OCI-LY7 (cell line): ENCODE measurements at regions not wholly inside any gene's neighbourhood (a gene's known extent, or its start where the extent isn't known, plus 50 kb on each side); places are given as distances from the start of the nearest gene placed in this dataset.
"Not testable (repeated sequence)": the region's sequence is repeated elsewhere in the genome, so short reads cannot be mapped to it uniquely, and the experiment has no call there.

Experiments
- BruUV-seq: library from RNA; stranded (reverse); fragments of 400-500 nt; replicated peaks from 2 replicates; lab custom pipeline; 2021; lab: Mats Ljungman, UMichigan
- CTCF ChIA-PET: fragments of 300-600 bp; sonication (Branson Sonifier 250); formaldehyde crosslinking; loops from one replicate; lab custom pipeline; 2022; ENCODE audit warnings: antibody characterized with exemption; ENCODE audit not compliant: unreplicated experiment; lab: Charles Lee
- POLR2A ChIA-PET: fragments of 300-600 bp; sonication (Branson Sonifier 250); formaldehyde crosslinking; loops from one replicate; lab custom pipeline; 2022; ENCODE audit warnings: antibody characterized with exemption; lab: Charles Lee
- DNase-seq: peaks from one replicate; pipeline ENCODE4 v3.0.0-alpha.2; 2015; ENCODE audit warnings: low spot score
- H2AFZ ChIP-seq: fragments of 200-600 bp; sonication (generic), shearing (Covaris generic); 2 replicates; pipeline ENCODE4 v1.6.1; 2014; ENCODE audit warnings: mild to moderate bottlenecking, antibody characterized with exemption, low read length, moderate library complexity
- H3K27ac ChIP-seq: fragments of 200-600 bp; sonication (generic); 2 replicates; pipeline ENCODE4 v1.5.1; 2014; ENCODE audit warnings: mixed run types, low read depth, mild to moderate bottlenecking, moderate library complexity, low read length, inconsistent platforms; ENCODE audit not compliant: poor library complexity, severe bottlenecking
- H3K36me3 ChIP-seq: fragments of 200-600 bp; sonication (generic); 2 replicates; pipeline ENCODE4 v1.6.1; 2014; ENCODE audit warnings: mild to moderate bottlenecking, antibody characterized with exemption, low read length, moderate library complexity, mixed read lengths; ENCODE audit not compliant: insufficient read depth
- H3K4me1 ChIP-seq: fragments of 200-600 bp; sonication (generic); 2 replicates; pipeline ENCODE4 v1.5.1; 2014; ENCODE audit warnings: mild to moderate bottlenecking, low read length; ENCODE audit not compliant: insufficient read depth, poor library complexity, severe bottlenecking
- H3K4me2 ChIP-seq: fragments of 200-600 bp; sonication (generic); 2 replicates; pipeline ENCODE4 v1.6.1; 2014; ENCODE audit warnings: mild to moderate bottlenecking, low read length
- H3K4me3 ChIP-seq: fragments of 200-600 bp; sonication (generic); 2 replicates; pipeline ENCODE4 v1.5.1; 2014; ENCODE audit warnings: mild to moderate bottlenecking, low read depth, low read length; ENCODE audit not compliant: poor library complexity, severe bottlenecking
- H3K79me2 ChIP-seq: fragments of 200-600 bp; sonication (generic); 2 replicates; pipeline ENCODE4 v1.6.1; 2016; ENCODE audit warnings: low read depth, mild to moderate bottlenecking, low read length, moderate library complexity, mixed read lengths; ENCODE audit not compliant: insufficient read depth
- H3K9me2 ChIP-seq: fragments of 200-600 bp; sonication (generic); 2 replicates; pipeline ENCODE4 v1.6.1; 2016; ENCODE audit warnings: mild to moderate bottlenecking, low read length, mixed read lengths; ENCODE audit not compliant: insufficient read depth
- H3K9me3 ChIP-seq: fragments of 200-600 bp; sonication (generic); 2 replicates; pipeline ENCODE4 v1.6.1; 2014; ENCODE audit warnings: mild to moderate bottlenecking, mixed run types, low read length, mixed read lengths
- H4K20me1 ChIP-seq: fragments of 200-600 bp; sonication (generic); 2 replicates; pipeline ENCODE4 v1.6.1; 2014; ENCODE audit warnings: mild to moderate bottlenecking, antibody characterized with exemption, low read length, moderate library complexity, mixed read lengths; ENCODE audit not compliant: insufficient read depth
- EZH2phosphoT487 ChIP-seq: fragments of 200-600 bp; sonication (generic); IDR thresholded peaks from 2 replicates; pipeline ENCODE4 v1.6.1; 2018; ENCODE audit warnings: low read depth, borderline replicate concordance, mild to moderate bottlenecking, mixed run types, antibody characterized with exemption, low read length, moderate library complexity, mixed read lengths
- intact Hi-C: fragments of 100-400 bp; cut with micrococcal nuclease; formaldehyde crosslinking; loops from one replicate; pipeline ENCODE4 v1.10.0; 2022; ENCODE audit not compliant: unreplicated experiment
- TF ChIP-seq, protein P1 (sequence below): fragments of 200-600 bp; sonication (generic); conservative IDR thresholded peaks from 2 replicates; pipeline ENCODE4 v1.5.1; 2014; ENCODE audit warnings: mild to moderate bottlenecking, antibody characterized with exemption, low read length, moderate library complexity, mixed read lengths

DNA sequence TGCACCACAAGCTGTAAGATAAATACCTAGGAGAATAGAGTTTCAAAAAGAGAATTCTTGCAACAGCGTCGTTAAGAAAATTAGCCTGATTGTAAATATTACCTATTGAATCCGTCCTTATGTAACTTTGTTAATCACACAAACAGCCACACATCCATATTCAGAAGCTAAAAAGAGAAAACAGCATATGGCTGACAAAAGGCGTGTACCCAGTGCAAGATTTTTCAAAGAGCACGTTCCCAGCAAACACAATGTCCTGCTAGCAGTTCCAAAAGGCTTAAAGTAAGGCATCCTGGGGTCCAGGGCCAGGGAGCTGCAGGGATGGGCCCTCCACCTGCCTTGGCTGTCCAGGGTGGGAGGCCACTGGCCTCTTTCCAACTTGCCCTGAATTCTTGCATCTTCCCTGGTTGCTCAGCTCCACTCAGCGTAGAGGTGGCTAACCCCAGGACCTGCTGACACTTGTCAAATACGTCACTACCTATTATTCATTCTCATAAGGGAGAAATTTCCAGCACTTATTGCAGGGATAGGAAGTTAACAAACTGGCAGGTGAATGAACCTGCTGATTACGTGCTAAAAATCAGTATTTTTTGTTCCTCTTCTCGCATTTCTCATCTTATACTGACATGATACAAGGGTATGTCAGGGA lies 102.1 kb upstream of the NEDD4L start:
- Histone ChIP-seq H3K4me2 (no peak overlapping the region), H4K20me1 (no peaks in the 10 kb centered on the region), H2AFZ (no peak overlapping the region), H3K9me3 (no peaks in the 10 kb centered on the region), H3K9me2 (no peaks in the 10 kb centered on the region), H3K4me1 (no peaks in the 10 kb centered on the region), H3K27ac (no peak overlapping the region), H3K4me3 (no peak overlapping the region), H3K36me3 (no peaks in the 10 kb centered on the region), H3K79me2 (no peaks in the 10 kb centered on the region)
- ChIA-PET CTCF (no interaction called here), POLR2A (no interaction called here)
- intact Hi-C loops = no loop called here
- no peak for DNase-seq
- TF ChIP-seq EZH2phosphoT487 = no peak
- TF ChIP-seq, protein P1, sequence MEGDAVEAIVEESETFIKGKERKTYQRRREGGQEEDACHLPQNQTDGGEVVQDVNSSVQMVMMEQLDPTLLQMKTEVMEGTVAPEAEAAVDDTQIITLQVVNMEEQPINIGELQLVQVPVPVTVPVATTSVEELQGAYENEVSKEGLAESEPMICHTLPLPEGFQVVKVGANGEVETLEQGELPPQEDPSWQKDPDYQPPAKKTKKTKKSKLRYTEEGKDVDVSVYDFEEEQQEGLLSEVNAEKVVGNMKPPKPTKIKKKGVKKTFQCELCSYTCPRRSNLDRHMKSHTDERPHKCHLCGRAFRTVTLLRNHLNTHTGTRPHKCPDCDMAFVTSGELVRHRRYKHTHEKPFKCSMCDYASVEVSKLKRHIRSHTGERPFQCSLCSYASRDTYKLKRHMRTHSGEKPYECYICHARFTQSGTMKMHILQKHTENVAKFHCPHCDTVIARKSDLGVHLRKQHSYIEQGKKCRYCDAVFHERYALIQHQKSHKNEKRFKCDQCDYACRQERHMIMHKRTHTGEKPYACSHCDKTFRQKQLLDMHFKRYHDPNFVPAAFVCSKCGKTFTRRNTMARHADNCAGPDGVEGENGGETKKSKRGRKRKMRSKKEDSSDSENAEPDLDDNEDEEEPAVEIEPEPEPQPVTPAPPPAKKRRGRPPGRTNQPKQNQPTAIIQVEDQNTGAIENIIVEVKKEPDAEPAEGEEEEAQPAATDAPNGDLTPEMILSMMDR = no peak
- BruUV-seq = no TSS peak

DNA sequence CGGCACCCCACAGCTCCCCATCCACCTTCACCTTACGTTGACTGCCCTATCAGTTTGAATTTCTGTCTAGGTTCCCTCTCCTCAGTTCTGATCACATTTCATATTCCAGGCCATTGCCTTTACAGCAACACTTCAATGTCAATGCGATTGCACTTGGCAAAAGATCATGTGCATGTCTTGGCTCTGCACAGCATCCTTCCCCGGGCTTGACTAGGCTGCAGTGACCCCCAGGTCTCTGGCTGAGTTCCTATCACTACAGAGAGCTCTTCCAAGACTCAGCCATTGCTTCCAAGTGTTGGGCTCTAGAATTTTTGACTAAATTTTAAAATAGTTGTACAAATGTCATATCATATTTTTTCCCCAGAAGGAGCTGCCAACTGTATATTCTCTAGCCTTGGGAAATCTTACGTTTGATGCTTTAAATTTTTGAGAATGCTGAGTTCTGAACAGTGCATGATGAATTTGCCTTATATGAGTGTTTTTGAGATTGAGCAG lies 103.8 kb upstream of the NEDD4L start:
- Histone ChIP-seq H3K4me3 (no peak overlapping the region), H3K27ac (no peak overlapping the region), H3K4me2 (no peak overlapping the region), H3K36me3 (no peaks in the 10 kb centered on the region), H3K9me3 (no peaks in the 10 kb centered on the region), H2AFZ (no peak overlapping the region), H3K9me2 (no peaks in the 10 kb centered on the region), H4K20me1 (no peaks in the 10 kb centered on the region), H3K4me1 (no peaks in the 10 kb centered on the region), H3K79me2 (no peaks in the 10 kb centered on the region)
- no peak for DNase-seq
- BruUV-seq = no TSS peak
- POLR2A ChIA-PET = no interaction called here
- intact Hi-C loops = no loop called here
- CTCF ChIA-PET = no interaction called here
- TF ChIP-seq EZH2phosphoT487 = no peak
- TF ChIP-seq, protein P1 = no peak

DNA sequence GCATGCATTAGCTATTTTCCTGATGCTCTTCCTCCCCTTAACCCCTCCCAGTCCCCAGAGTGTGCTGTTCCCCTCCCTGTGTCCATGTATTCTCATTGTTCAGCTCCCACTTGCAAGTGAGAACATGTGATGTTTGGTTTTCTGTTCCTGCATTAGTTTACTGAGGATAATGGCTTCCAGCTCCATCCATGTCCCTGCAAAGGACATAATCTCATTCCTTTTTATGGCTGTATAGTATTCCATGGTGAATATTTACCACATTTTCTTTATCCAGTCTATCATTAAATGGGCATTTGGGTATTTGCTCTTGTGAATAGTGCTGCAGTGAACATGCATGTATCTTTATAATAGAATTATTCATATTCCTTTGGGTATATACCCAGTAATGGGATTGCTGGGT lies 109.7 kb upstream of the NEDD4L start:
- intact Hi-C loops, POLR2A ChIA-PET, H3K9me2 ChIP-seq, H3K27ac ChIP-seq, CTCF ChIA-PET, H3K9me3 ChIP-seq, BruUV-seq, H3K79me2 ChIP-seq, H4K20me1 ChIP-seq, H2AFZ ChIP-seq, H3K4me2 ChIP-seq, H3K36me3 ChIP-seq, H3K4me1 ChIP-seq, H3K4me3 ChIP-seq, DNase-seq: not testable (repeated sequence)
